HepG2 (cell line): ENCODE measurements at regions not wholly inside any gene's neighbourhood (a gene's known extent, or its start where the extent isn't known, plus 50 kb on each side); places are given as distances from the start of the nearest gene placed in this dataset.

Experiments
- ATF4 ChIP-seq, 2 experiments: fragments of 450-650 bp in 1 of 2; sonication (generic) in 1 of 2; formaldehyde crosslinking; IDR thresholded peaks; 2 replicates each; pipeline versions ENCODE4 v1.5.0 to v1.8.0; 2020 to 2022; ENCODE audit warnings: mild to moderate bottlenecking in 1 of 2, missing genetic modification reagents in 1 of 2
- ZSCAN5A ChIP-seq: sonication (generic); formaldehyde crosslinking; IDR thresholded peaks from 2 replicates; pipeline ENCODE4 v1.8.0; 2022; ENCODE audit warnings: mild to moderate bottlenecking, missing genetic modification reagents, borderline replicate concordance
- TF ChIP-seq, protein P1 (sequence below): sonication (generic); formaldehyde crosslinking; IDR thresholded peaks from 2 replicates; pipeline ENCODE4 v1.4.0; 2020; ENCODE audit warnings: missing genetic modification reagents, borderline replicate concordance
- TF ChIP-seq, protein P2 (sequence below): sonication (generic); formaldehyde crosslinking; conservative IDR thresholded peaks from 2 replicates; pipeline ENCODE4 v1.4.0; 2020; ENCODE audit warnings: mild to moderate bottlenecking, missing genetic modification reagents, moderate library complexity

DNA sequence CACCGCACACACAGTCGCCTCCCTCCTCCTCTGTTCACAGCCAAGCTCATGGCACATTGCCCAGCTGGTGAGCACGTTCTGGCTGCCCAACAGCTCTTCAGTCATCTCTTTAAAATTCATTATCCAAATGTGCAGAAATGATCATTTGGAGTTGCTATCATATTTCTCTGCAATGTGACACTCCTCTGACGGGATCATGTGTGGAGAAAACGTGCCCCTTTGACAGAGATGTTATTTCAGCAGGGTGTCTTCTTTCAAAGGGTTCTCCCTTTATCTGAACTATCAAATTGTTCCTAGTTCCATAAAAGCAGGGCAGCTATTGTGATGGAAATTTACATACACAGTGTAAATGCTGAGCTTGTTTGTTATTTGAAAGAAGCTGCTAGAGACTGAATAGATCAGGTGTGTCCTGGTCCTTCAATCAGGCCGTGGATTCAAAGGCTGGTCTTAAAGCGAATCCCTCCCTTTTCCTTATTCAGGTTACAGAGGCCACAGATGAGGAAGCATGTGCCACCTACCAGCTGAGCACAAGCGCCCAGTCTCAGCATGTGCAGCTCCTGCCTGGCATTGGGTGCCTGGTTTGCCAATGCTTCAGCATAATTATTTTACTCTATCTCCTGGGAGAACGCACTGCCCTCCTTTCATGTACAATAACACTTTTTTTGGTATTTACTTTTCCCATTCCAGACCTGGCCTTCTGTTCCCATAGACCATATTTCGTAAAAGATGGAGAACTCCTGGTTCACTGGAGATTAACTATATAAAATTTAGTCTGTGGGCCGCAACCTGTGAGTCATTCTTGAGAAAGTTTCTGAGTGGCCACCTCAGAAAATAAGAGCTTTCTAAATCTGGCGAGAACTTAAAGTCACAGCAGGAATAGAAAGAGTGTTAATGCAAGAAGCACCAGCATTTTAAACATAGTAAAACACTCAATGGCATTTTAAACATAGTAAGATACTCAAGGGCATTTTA is 433.7 kb downstream of the ENC1 start (continued):
- TF ChIP-seq, protein P1, sequence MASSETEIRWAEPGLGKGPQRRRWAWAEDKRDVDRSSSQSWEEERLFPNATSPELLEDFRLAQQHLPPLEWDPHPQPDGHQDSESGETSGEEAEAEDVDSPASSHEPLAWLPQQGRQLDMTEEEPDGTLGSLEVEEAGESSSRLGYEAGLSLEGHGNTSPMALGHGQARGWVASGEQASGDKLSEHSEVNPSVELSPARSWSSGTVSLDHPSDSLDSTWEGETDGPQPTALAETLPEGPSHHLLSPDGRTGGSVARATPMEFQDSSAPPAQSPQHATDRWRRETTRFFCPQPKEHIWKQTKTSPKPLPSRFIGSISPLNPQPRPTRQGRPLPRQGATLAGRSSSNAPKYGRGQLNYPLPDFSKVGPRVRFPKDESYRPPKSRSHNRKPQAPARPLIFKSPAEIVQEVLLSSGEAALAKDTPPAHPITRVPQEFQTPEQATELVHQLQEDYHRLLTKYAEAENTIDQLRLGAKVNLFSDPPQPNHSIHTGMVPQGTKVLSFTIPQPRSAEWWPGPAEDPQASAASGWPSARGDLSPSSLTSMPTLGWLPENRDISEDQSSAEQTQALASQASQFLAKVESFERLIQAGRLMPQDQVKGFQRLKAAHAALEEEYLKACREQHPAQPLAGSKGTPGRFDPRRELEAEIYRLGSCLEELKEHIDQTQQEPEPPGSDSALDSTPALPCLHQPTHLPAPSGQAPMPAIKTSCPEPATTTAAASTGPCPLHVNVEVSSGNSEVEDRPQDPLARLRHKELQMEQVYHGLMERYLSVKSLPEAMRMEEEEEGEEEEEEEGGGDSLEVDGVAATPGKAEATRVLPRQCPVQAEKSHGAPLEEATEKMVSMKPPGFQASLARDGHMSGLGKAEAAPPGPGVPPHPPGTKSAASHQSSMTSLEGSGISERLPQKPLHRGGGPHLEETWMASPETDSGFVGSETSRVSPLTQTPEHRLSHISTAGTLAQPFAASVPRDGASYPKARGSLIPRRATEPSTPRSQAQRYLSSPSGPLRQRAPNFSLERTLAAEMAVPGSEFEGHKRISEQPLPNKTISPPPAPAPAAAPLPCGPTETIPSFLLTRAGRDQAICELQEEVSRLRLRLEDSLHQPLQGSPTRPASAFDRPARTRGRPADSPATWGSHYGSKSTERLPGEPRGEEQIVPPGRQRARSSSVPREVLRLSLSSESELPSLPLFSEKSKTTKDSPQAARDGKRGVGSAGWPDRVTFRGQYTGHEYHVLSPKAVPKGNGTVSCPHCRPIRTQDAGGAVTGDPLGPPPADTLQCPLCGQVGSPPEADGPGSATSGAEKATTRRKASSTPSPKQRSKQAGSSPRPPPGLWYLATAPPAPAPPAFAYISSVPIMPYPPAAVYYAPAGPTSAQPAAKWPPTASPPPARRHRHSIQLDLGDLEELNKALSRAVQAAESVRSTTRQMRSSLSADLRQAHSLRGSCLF (CRISPR knock-in tag): no peak
- TF ChIP-seq ATF4 (CRISPR knock-in tag; IDR thresholded peaks at IDR 0.05): no peak
- no peak for TF ChIP-seq ZSCAN5A (CRISPR knock-in tag)
- TF ChIP-seq, protein P2, sequence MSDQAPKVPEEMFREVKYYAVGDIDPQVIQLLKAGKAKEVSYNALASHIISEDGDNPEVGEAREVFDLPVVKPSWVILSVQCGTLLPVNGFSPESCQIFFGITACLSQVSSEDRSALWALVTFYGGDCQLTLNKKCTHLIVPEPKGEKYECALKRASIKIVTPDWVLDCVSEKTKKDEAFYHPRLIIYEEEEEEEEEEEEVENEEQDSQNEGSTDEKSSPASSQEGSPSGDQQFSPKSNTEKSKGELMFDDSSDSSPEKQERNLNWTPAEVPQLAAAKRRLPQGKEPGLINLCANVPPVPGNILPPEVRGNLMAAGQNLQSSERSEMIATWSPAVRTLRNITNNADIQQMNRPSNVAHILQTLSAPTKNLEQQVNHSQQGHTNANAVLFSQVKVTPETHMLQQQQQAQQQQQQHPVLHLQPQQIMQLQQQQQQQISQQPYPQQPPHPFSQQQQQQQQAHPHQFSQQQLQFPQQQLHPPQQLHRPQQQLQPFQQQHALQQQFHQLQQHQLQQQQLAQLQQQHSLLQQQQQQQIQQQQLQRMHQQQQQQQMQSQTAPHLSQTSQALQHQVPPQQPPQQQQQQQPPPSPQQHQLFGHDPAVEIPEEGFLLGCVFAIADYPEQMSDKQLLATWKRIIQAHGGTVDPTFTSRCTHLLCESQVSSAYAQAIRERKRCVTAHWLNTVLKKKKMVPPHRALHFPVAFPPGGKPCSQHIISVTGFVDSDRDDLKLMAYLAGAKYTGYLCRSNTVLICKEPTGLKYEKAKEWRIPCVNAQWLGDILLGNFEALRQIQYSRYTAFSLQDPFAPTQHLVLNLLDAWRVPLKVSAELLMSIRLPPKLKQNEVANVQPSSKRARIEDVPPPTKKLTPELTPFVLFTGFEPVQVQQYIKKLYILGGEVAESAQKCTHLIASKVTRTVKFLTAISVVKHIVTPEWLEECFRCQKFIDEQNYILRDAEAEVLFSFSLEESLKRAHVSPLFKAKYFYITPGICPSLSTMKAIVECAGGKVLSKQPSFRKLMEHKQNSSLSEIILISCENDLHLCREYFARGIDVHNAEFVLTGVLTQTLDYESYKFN (CRISPR knock-in tag): no peak
